ENCODE measurements at regions not wholly inside any gene's neighbourhood (a gene's known extent, or its start where the extent isn't known, plus 50 kb on each side); places are given as distances from the start of the nearest gene placed in this dataset.
"Not testable (repeated sequence)": the region's sequence is repeated elsewhere in the genome, so short reads cannot be mapped to it uniquely, and the experiment has no call there.

- H3K9me3 ChIP-seq (ENCODE audit: control insufficient read depth in 5 of 5, low read length in 5 of 5): peaks cover 0 to 2% (median 0%) of the 10 kb centered on the region in 5 donors
- H3K9ac ChIP-seq (ENCODE audit: low read length in 5 of 5): no peak overlapping the region
- H3K4me1 ChIP-seq (ENCODE audit: control insufficient read depth in 5 of 5, insufficient read depth in 5 of 5, low read length in 5 of 5): peaks cover 0 to 17% (median 10%) of the 10 kb centered on the region in 5 donors
- H3K27ac ChIP-seq (ENCODE audit: low read depth, low read length): no peak overlapping the region
- H3K27me3 ChIP-seq (ENCODE audit: control insufficient read depth in 5 of 5, insufficient read depth in 4 of 5, low read length in 5 of 5): no peaks in the 10 kb centered on the region
- no peak overlapping the region for H3K4me3 ChIP-seq (ENCODE audit: low read depth in 1 of 5, low read length in 5 of 5)
- H3K36me3 ChIP-seq (ENCODE audit: control insufficient read depth in 5 of 5, insufficient read depth in 5 of 5, low read length in 5 of 5): no peaks in the 10 kb centered on the region
Measured at GRCh38 chr12:59453475-59453874, 142.4 kb upstream of the SLC16A7 start.

GRCh38 chr12:59452746-59453145 lies 143.1 kb upstream of the SLC16A7 start:
- Histone ChIP-seq H3K4me1 (ENCODE audit: control insufficient read depth in 5 of 5, insufficient read depth in 5 of 5, low read length in 5 of 5) (peaks cover 0 to 17% (median 10%) of the 10 kb centered on the region in 5 donors), H3K27me3 (ENCODE audit: control insufficient read depth in 5 of 5, insufficient read depth in 4 of 5, low read length in 5 of 5) (no peaks in the 10 kb centered on the region), H3K27ac (ENCODE audit: low read depth, low read length) (peak overlapping the region; percentile 26), H3K36me3 (ENCODE audit: control insufficient read depth in 5 of 5, insufficient read depth in 5 of 5, low read length in 5 of 5) (no peaks in the 10 kb centered on the region), H3K4me3 (ENCODE audit: low read depth in 1 of 5, low read length in 5 of 5) (no peak overlapping the region), H3K9me3 (ENCODE audit: control insufficient read depth in 5 of 5, low read length in 5 of 5) (peaks cover 0 to 2% (median 0%) of the 10 kb centered on the region in 5 donors), H3K9ac (ENCODE audit: low read length in 5 of 5) (peak overlapping the region in 1 of 5 donors; percentile 43)

GRCh38 chr12:59452259-59452658 lies 143.6 kb upstream of the SLC16A7 start:
- H3K36me3 ChIP-seq (ENCODE audit: control insufficient read depth in 5 of 5, insufficient read depth in 5 of 5, low read length in 5 of 5): no peaks in the 10 kb centered on the region
- H3K27ac ChIP-seq (ENCODE audit: low read depth, low read length): peak overlapping the region; percentile 26
- peak overlapping the region in 1 of 5 donors; percentile 43 for H3K9ac ChIP-seq (ENCODE audit: low read length in 5 of 5)
- no peak overlapping the region for H3K4me3 ChIP-seq (ENCODE audit: low read depth in 1 of 5, low read length in 5 of 5)
- peaks cover 0 to 2% (median 0%) of the 10 kb centered on the region in 5 donors for H3K9me3 ChIP-seq (ENCODE audit: control insufficient read depth in 5 of 5, low read length in 5 of 5)
- no peaks in the 10 kb centered on the region for H3K27me3 ChIP-seq (ENCODE audit: control insufficient read depth in 5 of 5, insufficient read depth in 4 of 5, low read length in 5 of 5)
- peaks cover 0 to 17% (median 10%) of the 10 kb centered on the region in 5 donors for H3K4me1 ChIP-seq (ENCODE audit: control insufficient read depth in 5 of 5, insufficient read depth in 5 of 5, low read length in 5 of 5)

DNA sequence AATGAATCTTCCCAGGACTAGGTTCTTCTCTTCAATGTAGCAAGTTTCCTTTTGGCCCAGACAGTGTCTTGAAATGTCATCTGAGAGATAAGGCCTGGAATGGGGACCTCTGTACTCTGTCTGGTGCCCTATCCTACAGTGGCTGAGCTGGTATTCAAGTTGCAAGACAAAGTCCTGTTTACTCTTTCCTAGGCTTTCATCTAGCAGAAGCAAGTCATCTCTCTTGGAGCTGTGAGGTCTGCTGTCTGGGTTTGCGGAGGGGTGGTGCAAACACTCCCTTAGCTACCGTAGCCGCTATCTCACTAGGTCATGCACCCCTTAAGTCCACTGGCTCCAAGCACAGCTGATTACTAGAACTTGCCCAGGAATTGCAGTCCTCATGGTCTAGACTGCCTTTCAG lies 149.7 kb upstream of the SLC16A7 start:
- peaks cover 0 to 8% (median 0%) of the 10 kb centered on the region in 5 donors for H3K9me3 ChIP-seq (ENCODE audit: control insufficient read depth in 5 of 5, low read length in 5 of 5)
- no peak overlapping the region for H3K9ac ChIP-seq (ENCODE audit: low read length in 5 of 5)
- H3K27me3 ChIP-seq (ENCODE audit: control insufficient read depth in 5 of 5, insufficient read depth in 4 of 5, low read length in 5 of 5): no peaks in the 10 kb centered on the region
- H3K4me1 ChIP-seq (ENCODE audit: control insufficient read depth in 5 of 5, insufficient read depth in 5 of 5, low read length in 5 of 5): no peaks in the 10 kb centered on the region
- H3K4me3 ChIP-seq (ENCODE audit: low read depth in 1 of 5, low read length in 5 of 5): no peak overlapping the region
- H3K27ac ChIP-seq (ENCODE audit: low read depth, low read length): no peak overlapping the region
- no peaks in the 10 kb centered on the region for H3K36me3 ChIP-seq (ENCODE audit: control insufficient read depth in 5 of 5, insufficient read depth in 5 of 5, low read length in 5 of 5)

GRCh38 chr12:59444932-59445331 lies 150.9 kb upstream of the SLC16A7 start:
- no peaks in the 10 kb centered on the region for H3K36me3 ChIP-seq (ENCODE audit: control insufficient read depth in 5 of 5, insufficient read depth in 5 of 5, low read length in 5 of 5)
- peaks cover 0 to 13% (median 6%) of the 10 kb centered on the region in 5 donors for H3K9me3 ChIP-seq (ENCODE audit: control insufficient read depth in 5 of 5, low read length in 5 of 5)
- H3K27ac ChIP-seq (ENCODE audit: low read depth, low read length): no peak overlapping the region
- H3K9ac ChIP-seq (ENCODE audit: low read length in 5 of 5): no peak overlapping the region
- H3K27me3 ChIP-seq (ENCODE audit: control insufficient read depth in 5 of 5, insufficient read depth in 4 of 5, low read length in 5 of 5): no peaks in the 10 kb centered on the region
- no peak overlapping the region for H3K4me3 ChIP-seq (ENCODE audit: low read depth in 1 of 5, low read length in 5 of 5)
- no peaks in the 10 kb centered on the region for H3K4me1 ChIP-seq (ENCODE audit: control insufficient read depth in 5 of 5, insufficient read depth in 5 of 5, low read length in 5 of 5)

GRCh38 chr12:59432057-59432456 lies 163.8 kb upstream of the SLC16A7 start:
- no peaks in the 10 kb centered on the region for H3K36me3 ChIP-seq (ENCODE audit: control insufficient read depth in 5 of 5, insufficient read depth in 5 of 5, low read length in 5 of 5)
- no peak overlapping the region for H3K4me3 ChIP-seq (ENCODE audit: low read depth in 1 of 5, low read length in 5 of 5)
- H3K9ac ChIP-seq (ENCODE audit: low read length in 5 of 5): no peak overlapping the region
- no peaks in the 10 kb centered on the region for H3K9me3 ChIP-seq (ENCODE audit: control insufficient read depth in 5 of 5, low read length in 5 of 5)
- H3K4me1 ChIP-seq (ENCODE audit: control insufficient read depth in 5 of 5, insufficient read depth in 5 of 5, low read length in 5 of 5): no peaks in the 10 kb centered on the region
- H3K27me3 ChIP-seq (ENCODE audit: control insufficient read depth in 5 of 5, insufficient read depth in 4 of 5, low read length in 5 of 5): no peaks in the 10 kb centered on the region
- H3K27ac ChIP-seq (ENCODE audit: low read depth, low read length): no peak overlapping the region

GRCh38 chr12:59431266-59431665 lies 164.6 kb upstream of the SLC16A7 start:
- Histone ChIP-seq H3K27ac (ENCODE audit: low read depth, low read length) (no peak overlapping the region), H3K9me3 (ENCODE audit: control insufficient read depth in 5 of 5, low read length in 5 of 5) (no peaks in the 10 kb centered on the region), H3K9ac (ENCODE audit: low read length in 5 of 5) (peak overlapping the region in 1 of 5 donors; percentile 4), H3K36me3 (ENCODE audit: control insufficient read depth in 5 of 5, insufficient read depth in 5 of 5, low read length in 5 of 5) (no peaks in the 10 kb centered on the region), H3K4me1 (ENCODE audit: control insufficient read depth in 5 of 5, insufficient read depth in 5 of 5, low read length in 5 of 5) (no peaks in the 10 kb centered on the region), H3K4me3 (ENCODE audit: low read depth in 1 of 5, low read length in 5 of 5) (no peak overlapping the region), H3K27me3 (ENCODE audit: control insufficient read depth in 5 of 5, insufficient read depth in 4 of 5, low read length in 5 of 5) (no peaks in the 10 kb centered on the region)

DNA sequence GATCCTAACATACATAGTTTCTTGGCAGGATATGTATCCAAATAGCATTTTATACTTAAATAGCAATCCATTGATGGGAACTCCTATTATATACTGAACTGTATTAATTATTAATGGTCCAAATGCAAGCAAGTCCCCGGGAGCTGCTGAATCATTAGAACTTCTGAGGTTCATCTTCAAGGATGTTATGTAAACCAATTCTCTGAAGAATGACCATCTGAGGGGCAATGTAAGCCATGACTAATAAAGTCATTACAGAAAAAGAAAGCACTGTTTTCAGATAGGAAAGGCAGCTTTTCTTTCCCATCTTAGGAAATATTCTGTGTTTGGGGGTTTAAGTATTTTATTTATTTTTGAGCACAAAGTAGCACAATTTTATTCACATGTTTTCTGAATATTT lies 166.1 kb upstream of the SLC16A7 start:
- no peak overlapping the region for H3K4me3 ChIP-seq (ENCODE audit: low read depth in 1 of 5, low read length in 5 of 5)
- no peak overlapping the region for H3K9ac ChIP-seq (ENCODE audit: low read length in 5 of 5)
- H3K4me1 ChIP-seq (ENCODE audit: control insufficient read depth in 5 of 5, insufficient read depth in 5 of 5, low read length in 5 of 5): no peaks in the 10 kb centered on the region
- H3K27ac ChIP-seq (ENCODE audit: low read depth, low read length): no peak overlapping the region
- H3K36me3 ChIP-seq (ENCODE audit: control insufficient read depth in 5 of 5, insufficient read depth in 5 of 5, low read length in 5 of 5): no peaks in the 10 kb centered on the region
- no peaks in the 10 kb centered on the region for H3K27me3 ChIP-seq (ENCODE audit: control insufficient read depth in 5 of 5, insufficient read depth in 4 of 5, low read length in 5 of 5)
- H3K9me3 ChIP-seq (ENCODE audit: control insufficient read depth in 5 of 5, low read length in 5 of 5): no peaks in the 10 kb centered on the region

DNA sequence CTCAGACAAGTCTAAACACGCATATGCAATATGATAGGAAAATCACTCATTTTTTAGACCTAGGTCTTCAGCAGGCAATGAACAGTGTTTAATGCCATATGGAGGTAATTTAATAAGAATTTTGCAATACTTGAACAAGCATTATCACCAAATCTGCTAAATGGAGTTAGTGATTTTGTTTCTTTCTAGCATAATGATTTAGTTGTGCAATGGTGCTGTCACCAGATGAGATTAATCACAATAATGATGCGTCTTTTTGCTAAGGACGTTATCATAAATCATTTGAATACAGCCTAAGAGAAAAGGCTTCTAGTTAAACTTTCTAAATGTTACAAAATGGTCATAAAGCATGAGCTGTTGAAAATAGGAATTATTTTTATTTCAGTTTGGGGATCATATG lies 170.0 kb upstream of the SLC16A7 start:
- no peak overlapping the region for H3K4me3 ChIP-seq (ENCODE audit: low read depth in 1 of 5, low read length in 5 of 5)
- no peaks in the 10 kb centered on the region for H3K36me3 ChIP-seq (ENCODE audit: control insufficient read depth in 5 of 5, insufficient read depth in 5 of 5, low read length in 5 of 5)
- H3K9me3 ChIP-seq (ENCODE audit: control insufficient read depth in 5 of 5, low read length in 5 of 5): no peaks in the 10 kb centered on the region
- no peak overlapping the region for H3K27ac ChIP-seq (ENCODE audit: low read depth, low read length)
- H3K9ac ChIP-seq (ENCODE audit: low read length in 5 of 5): no peak overlapping the region
- H3K27me3 ChIP-seq (ENCODE audit: control insufficient read depth in 5 of 5, insufficient read depth in 4 of 5, low read length in 5 of 5): no peaks in the 10 kb centered on the region
- no peaks in the 10 kb centered on the region for H3K4me1 ChIP-seq (ENCODE audit: control insufficient read depth in 5 of 5, insufficient read depth in 5 of 5, low read length in 5 of 5)

GRCh38 chr12:59424666-59425065 lies 171.2 kb upstream of the SLC16A7 start:
- H3K27ac ChIP-seq (ENCODE audit: low read depth, low read length); H3K9ac ChIP-seq (ENCODE audit: low read length in 5 of 5); H3K27me3 ChIP-seq (ENCODE audit: control insufficient read depth in 5 of 5, insufficient read depth in 4 of 5, low read length in 5 of 5); H3K9me3 ChIP-seq (ENCODE audit: control insufficient read depth in 5 of 5, low read length in 5 of 5); H3K4me3 ChIP-seq (ENCODE audit: low read depth in 1 of 5, low read length in 5 of 5); H3K4me1 ChIP-seq (ENCODE audit: control insufficient read depth in 5 of 5, insufficient read depth in 5 of 5, low read length in 5 of 5); H3K36me3 ChIP-seq (ENCODE audit: control insufficient read depth in 5 of 5, insufficient read depth in 5 of 5, low read length in 5 of 5): not testable (repeated sequence)

- no peak overlapping the region for H3K27ac ChIP-seq (ENCODE audit: low read depth, low read length)
- peaks cover 0 to 14% (median 0%) of the 10 kb centered on the region in 5 donors for H3K4me1 ChIP-seq (ENCODE audit: control insufficient read depth in 5 of 5, insufficient read depth in 5 of 5, low read length in 5 of 5)
Measured at GRCh38 chr12:59414051-59414450, 181.8 kb upstream of the SLC16A7 start.

More at GRCh38 chr12:59414051-59414450, 181.8 kb upstream of the SLC16A7 start:
- Histone ChIP-seq H3K36me3 (ENCODE audit: control insufficient read depth in 5 of 5, insufficient read depth in 5 of 5, low read length in 5 of 5) (no peaks in the 10 kb centered on the region), H3K9ac (ENCODE audit: low read length in 5 of 5) (no peak overlapping the region), H3K4me3 (ENCODE audit: low read depth in 1 of 5, low read length in 5 of 5) (no peak overlapping the region), H3K9me3 (ENCODE audit: control insufficient read depth in 5 of 5, low read length in 5 of 5) (no peaks in the 10 kb centered on the region), H3K27me3 (ENCODE audit: control insufficient read depth in 5 of 5, insufficient read depth in 4 of 5, low read length in 5 of 5) (no peaks in the 10 kb centered on the region)

Data from subcutaneous abdominal adipose tissue (tissue), 5 donors.